HG03460 (cell line): ENCODE measurements at regions not wholly inside any gene's neighbourhood (a gene's known extent, or its start where the extent isn't known, plus 50 kb on each side); places are given as distances from the start of the nearest gene placed in this dataset.
A peak's percentile ranks its signal among the peaks of the same experiment; 100 is the strongest.

Source experiments
- ATAC-seq: cut with Tn5 transposase; IDR thresholded peaks from one replicate; pipeline ENCODE4 v1.9.1; 2021; ENCODE audit not compliant: unreplicated experiment

GRCh38 chr2:181828122-181828705, 63.3 kb upstream of the ITPRID2 start:
- ATAC-seq: no peak

DNA sequence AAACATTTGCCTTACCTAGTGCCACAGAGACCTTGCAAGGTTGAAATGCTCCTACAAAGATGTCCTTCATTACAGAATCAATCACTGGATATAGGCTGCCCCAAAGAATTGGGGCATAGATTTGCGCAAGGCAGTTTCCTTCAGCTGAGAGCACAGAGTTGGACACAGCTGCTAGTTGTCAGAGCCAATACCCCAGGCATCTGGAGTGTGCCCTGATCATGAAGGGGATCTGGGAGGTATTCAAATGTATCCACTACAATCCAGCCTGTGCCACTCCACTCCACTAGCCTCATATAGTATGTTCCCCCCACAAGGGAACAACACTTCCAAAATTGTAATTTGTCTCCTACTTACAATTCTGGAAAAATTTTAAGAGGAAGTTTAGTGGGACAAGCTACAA, 62.3 kb upstream of the ITPRID2 start:
- no peak for ATAC-seq

GRCh38 chr2:181832015-181832414, 59.5 kb upstream of the ITPRID2 start:
- no peak for ATAC-seq

- peak; percentile 66 for ATAC-seq
Measured at GRCh38 chr2:181836583-181836982, 54.9 kb upstream of the ITPRID2 start.

GRCh38 chr2:181837563-181837962, 54.0 kb upstream of the ITPRID2 start:
- ATAC-seq: no peak

DNA sequence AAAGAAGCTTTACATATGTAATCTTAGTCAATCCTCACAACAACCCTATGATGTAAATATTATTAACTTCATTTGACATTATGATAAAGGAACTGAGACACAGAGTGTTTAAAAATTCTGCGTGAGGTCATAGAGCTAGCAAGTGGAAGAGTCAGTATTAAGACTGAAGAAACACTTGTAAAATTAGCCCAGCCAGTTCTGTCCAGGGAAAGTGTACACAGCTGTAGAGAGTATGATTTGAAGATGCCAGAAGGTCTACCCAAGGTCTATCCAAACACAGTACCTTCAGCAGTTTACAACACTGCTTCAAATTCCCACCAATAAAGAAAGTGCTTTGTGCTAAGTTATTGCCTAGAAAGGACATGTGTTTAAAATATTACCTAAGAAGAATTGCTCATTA, 51.7 kb upstream of the ITPRID2 start:
- ATAC-seq: no peak

DNA sequence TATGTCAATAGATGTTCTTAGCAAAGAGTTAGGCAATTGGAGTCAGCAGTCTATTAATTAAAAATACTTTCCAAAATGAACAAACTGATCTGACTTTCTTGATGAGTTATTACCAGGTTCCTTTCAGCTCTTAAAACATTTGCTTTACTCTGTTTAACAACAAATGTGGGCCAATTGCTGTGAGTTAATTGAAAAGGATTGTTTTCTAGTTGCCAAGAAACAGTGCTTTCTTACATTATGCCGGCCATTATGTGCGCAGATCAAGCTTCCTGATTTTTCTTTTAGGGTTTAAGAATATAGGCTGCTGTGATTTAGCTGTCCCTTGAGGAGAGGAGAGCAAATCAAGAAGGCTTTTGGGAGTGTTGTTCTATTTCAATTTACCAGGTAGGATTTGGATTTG, 50.5 kb upstream of the ITPRID2 start:
- no peak for ATAC-seq
